IPS-18c (cell line): ENCODE measurements at regions not wholly inside any gene's neighbourhood (a gene's known extent, or its start where the extent isn't known, plus 50 kb on each side); places are given as distances from the start of the nearest gene placed in this dataset.

Experiments used
- H3K4me3 ChIP-seq: 2 replicates; pipeline ENCODE4 v1.7.0; 2013; ENCODE audit warnings: low read depth, mild to moderate bottlenecking, low read length, moderate library complexity; ENCODE audit not compliant: insufficient read depth
- H3K9me3 ChIP-seq: one replicate; pipeline ENCODE4 v1.6.1; 2013; ENCODE audit warnings: mild to moderate bottlenecking, low read length, moderate library complexity; ENCODE audit not compliant: control insufficient read depth, insufficient read depth

- no peak overlapping the region for H3K4me3 ChIP-seq
- no peaks in the 10 kb centered on the region for H3K9me3 ChIP-seq
Measured at GRCh38 chr2:9156483-9156882, 50.1 kb upstream of the ASAP2 start.

- H3K4me3 ChIP-seq: no peak overlapping the region
- H3K9me3 ChIP-seq: no peaks in the 10 kb centered on the region
Measured at GRCh38 chr2:9154061-9154460, 52.6 kb upstream of the ASAP2 start.

GRCh38 chr2:9153643-9153980 is 53.0 kb upstream of the ASAP2 start:
- no peak overlapping the region for H3K4me3 ChIP-seq
- H3K9me3 ChIP-seq: no peaks in the 10 kb centered on the region

- H3K4me3 ChIP-seq: no peak overlapping the region
- H3K9me3 ChIP-seq: no peaks in the 10 kb centered on the region
Measured at GRCh38 chr2:9152975-9153642, 53.5 kb upstream of the ASAP2 start.

- H3K4me3 ChIP-seq: no peak overlapping the region
- no peaks in the 10 kb centered on the region for H3K9me3 ChIP-seq
Measured at GRCh38 chr2:9150906-9151305, 55.7 kb upstream of the ASAP2 start.

GRCh38 chr2:9150568-9150900 is 56.1 kb upstream of the ASAP2 start:
- Histone ChIP-seq H3K4me3 (no peak overlapping the region), H3K9me3 (no peaks in the 10 kb centered on the region)

- Histone ChIP-seq H3K4me3 (no peak overlapping the region), H3K9me3 (no peaks in the 10 kb centered on the region)
Measured at GRCh38 chr2:9149726-9150567, 56.7 kb upstream of the ASAP2 start.

DNA sequence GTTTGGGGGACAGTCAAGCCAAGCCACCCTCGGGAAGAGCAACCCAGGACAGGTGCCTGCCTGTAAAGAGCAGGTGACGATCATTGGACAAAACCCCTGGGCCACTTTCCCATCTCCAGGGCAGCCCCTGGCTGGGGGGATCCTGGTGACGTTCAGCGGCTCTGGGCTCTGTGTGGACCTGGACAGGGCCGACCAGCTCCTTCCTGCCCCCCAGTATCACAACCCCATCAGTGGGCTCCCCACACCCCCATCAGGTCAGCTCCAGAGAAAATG is 57.3 kb upstream of the ASAP2 start:
- no peaks in the 10 kb centered on the region for H3K9me3 ChIP-seq

GRCh38 chr2:9146646-9147045 is 60.0 kb upstream of the ASAP2 start:
- H3K4me3 ChIP-seq: no peak overlapping the region
- H3K9me3 ChIP-seq: no peaks in the 10 kb centered on the region

More for the DNA sequence above, 57.3 kb upstream of the ASAP2 start:
- no peak overlapping the region for H3K4me3 ChIP-seq

- Histone ChIP-seq H3K4me3 (no peak overlapping the region), H3K9me3 (no peaks in the 10 kb centered on the region)
Measured at GRCh38 chr2:9145752-9146430, 60.7 kb upstream of the ASAP2 start.

DNA sequence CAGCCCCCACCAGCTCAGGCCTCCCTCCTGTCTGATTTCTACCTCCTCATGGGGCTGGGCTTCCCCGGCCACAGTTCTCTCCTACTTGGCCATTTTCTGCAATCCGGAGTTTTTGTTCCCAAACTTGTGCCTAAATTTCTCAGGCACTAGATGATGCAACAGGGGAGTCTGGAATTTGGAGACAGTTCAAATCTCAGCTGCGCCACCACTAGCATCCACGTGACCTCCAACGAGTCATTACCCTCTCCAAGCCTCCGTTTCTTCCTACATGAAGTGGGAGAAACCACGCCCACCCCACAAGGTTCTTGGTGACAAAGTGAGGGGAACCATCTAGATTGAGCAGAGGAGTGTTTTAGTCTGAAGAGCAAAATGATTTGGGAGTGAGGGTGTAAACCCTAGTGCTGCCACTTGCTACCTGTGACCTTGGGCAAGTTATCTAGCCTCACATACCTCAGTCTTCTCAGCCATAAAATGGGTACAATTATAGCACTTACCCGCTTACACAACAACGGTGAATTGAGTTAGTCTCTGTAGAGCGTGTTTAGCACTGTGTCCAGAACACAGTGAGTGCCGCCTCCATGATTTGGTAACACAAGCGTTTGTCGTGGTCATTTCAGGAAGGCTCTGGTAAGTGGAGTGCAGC is 61.4 kb upstream of the ASAP2 start:
- Histone ChIP-seq H3K4me3 (no peak overlapping the region), H3K9me3 (no peaks in the 10 kb centered on the region)

GRCh38 chr2:9144617-9145016 is 62.0 kb upstream of the ASAP2 start:
- H3K4me3 ChIP-seq: no peak overlapping the region
- H3K9me3 ChIP-seq: no peaks in the 10 kb centered on the region

GRCh38 chr2:9144046-9144445 is 62.6 kb upstream of the ASAP2 start:
- H3K4me3 ChIP-seq: no peak overlapping the region

DNA sequence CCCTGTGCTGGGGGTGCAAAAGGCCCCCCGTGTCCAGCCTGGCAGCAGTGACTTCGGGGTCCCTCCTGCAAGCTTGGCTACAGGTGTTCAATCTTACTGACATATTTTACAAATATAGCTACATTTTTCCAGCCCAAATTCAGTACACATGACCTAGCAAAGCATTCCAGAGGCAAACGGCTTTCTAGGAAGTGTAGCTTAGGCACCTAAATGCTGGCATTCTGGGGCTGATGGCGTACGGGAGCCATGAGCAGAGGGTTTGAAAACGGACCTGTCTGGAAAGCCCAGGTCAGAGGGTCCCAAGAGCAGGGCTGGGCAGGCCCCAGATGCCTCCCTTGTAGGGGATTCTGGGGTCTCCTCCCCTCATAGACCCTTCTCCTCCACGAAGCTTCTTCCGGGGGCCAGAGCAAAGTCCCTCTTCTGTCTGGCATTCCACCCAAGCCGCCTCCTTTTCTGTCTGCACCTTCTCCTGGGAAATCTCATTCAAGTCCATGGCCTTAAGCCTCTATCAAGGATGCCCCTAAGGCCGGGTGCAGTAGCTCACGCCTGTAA is 63.3 kb upstream of the ASAP2 start:
- no peak overlapping the region; the same call in 1 of the 2 replicates for H3K4me3 ChIP-seq
- H3K9me3 ChIP-seq: no peaks in the 10 kb centered on the region

More at GRCh38 chr2:9144046-9144445, 62.6 kb upstream of the ASAP2 start:
- no peaks in the 10 kb centered on the region for H3K9me3 ChIP-seq

- H3K9me3 ChIP-seq: peaks cover 2% of the 10 kb centered on the region
- H3K4me3 ChIP-seq: peak overlapping the region; percentile 35; the same call in 1 of the 2 replicates
Measured at GRCh38 chr2:9142551-9143263, 63.9 kb upstream of the ASAP2 start.

DNA sequence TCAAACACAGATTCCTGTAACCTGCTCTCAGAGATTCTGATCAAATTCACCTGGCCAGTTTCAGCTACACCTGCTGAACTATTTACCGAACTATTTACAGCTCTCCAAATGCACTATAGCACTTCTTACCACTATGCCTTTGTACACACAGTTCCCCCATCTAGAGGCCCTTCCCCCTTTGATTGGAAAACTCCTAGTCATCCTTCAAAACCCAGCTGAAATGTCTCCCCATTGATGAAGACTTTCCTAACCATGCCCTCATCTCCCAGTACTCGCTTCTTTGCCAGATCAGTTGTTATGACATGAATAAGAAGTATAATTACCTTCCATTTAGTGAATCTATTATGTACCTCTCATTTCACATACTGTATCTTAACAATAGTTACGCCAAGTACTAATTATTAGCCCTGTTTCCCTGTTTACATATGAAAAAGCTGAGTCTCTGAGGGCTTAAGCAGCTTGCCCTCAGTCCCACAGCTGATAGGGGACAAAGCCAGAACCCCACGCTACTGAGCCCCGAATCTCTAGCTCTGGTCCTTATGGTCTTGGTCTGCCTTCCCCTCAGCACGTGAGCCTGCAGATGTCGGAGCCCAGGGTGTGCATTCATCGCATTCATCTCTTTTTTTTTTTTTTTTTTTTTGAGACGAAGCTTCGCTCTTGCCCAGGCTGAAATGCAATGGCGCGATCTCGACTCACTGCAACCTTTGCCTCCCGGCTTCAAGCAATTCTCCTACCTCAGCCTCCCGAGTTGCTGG is 64.7 kb upstream of the ASAP2 start:
- Histone ChIP-seq H3K9me3 (peaks cover 2% of the 10 kb centered on the region), H3K4me3 (no peak overlapping the region)
